ENCODE measurements at regions not wholly inside any gene's neighbourhood (a gene's known extent, or its start where the extent isn't known, plus 50 kb on each side); places are given as distances from the start of the nearest gene placed in this dataset.

DNA sequence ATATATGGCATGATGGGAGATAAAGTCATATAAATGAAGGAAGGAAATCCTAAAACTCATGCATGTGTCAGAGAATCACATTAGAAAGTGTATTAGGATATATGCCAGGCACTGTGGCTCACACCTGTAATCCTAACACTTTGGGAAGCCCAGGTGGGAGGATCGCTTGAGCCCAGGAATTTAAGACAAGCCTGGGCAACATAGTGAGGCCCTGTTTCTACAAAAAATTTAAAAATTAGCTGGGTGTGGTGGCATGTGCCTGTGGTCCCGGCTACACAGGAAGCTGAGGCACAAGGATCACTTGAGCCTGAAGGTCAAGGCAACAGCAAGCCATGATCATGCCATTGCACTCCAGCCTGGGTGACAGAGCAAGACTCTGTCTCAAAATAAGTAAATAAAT, 130.3 kb upstream of the ARID2 start:
- no peaks in the 10 kb centered on the region for H3K4me1 Mint-ChIP-seq
- no peaks in the 10 kb centered on the region for H3K27me3 Mint-ChIP-seq (ENCODE audit: low read depth)
- H3K27ac Mint-ChIP-seq = no peak overlapping the region
- H3K36me3 Mint-ChIP-seq (ENCODE audit: low read depth) = no peaks in the 10 kb centered on the region
- TF ChIP-seq, protein P1, sequence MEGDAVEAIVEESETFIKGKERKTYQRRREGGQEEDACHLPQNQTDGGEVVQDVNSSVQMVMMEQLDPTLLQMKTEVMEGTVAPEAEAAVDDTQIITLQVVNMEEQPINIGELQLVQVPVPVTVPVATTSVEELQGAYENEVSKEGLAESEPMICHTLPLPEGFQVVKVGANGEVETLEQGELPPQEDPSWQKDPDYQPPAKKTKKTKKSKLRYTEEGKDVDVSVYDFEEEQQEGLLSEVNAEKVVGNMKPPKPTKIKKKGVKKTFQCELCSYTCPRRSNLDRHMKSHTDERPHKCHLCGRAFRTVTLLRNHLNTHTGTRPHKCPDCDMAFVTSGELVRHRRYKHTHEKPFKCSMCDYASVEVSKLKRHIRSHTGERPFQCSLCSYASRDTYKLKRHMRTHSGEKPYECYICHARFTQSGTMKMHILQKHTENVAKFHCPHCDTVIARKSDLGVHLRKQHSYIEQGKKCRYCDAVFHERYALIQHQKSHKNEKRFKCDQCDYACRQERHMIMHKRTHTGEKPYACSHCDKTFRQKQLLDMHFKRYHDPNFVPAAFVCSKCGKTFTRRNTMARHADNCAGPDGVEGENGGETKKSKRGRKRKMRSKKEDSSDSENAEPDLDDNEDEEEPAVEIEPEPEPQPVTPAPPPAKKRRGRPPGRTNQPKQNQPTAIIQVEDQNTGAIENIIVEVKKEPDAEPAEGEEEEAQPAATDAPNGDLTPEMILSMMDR (IDR thresholded peaks at IDR 0.05; ENCODE audit: unreplicated experiment in 3 of 3) = no peak
- peaks cover 4% of the 10 kb centered on the region for H3K9me3 Mint-ChIP-seq
- no peak overlapping the region for H3K4me3 Mint-ChIP-seq

DNA sequence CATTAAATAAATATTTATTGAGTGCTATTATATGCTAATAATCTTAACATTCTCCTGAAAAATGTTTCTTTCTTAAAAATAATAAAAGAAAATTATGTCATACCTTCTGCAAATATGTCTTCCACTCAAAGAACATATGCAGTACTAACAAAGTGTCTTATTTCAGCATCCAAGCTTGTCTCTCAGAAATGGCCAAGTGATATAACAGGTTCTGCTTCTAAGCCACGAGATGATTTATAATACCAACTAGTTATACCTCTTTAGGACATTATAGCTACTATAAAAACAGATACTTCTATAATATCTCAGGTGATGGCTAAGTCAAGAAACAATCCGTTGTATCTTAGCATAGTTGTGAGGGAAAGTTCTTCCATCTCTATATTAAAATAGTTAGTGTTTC, 128.1 kb upstream of the ARID2 start:
- Mint-ChIP-seq H3K36me3 (ENCODE audit: low read depth) (peaks cover 5% of the 10 kb centered on the region), H3K4me1 (no peaks in the 10 kb centered on the region), H3K9me3 (peaks cover 13% of the 10 kb centered on the region), H3K27ac (no peak overlapping the region), H3K4me3 (no peak overlapping the region), H3K27me3 (ENCODE audit: low read depth) (no peaks in the 10 kb centered on the region)
- TF ChIP-seq, protein P1 (IDR thresholded peaks at IDR 0.05; ENCODE audit: unreplicated experiment in 3 of 3) = no peak

DNA sequence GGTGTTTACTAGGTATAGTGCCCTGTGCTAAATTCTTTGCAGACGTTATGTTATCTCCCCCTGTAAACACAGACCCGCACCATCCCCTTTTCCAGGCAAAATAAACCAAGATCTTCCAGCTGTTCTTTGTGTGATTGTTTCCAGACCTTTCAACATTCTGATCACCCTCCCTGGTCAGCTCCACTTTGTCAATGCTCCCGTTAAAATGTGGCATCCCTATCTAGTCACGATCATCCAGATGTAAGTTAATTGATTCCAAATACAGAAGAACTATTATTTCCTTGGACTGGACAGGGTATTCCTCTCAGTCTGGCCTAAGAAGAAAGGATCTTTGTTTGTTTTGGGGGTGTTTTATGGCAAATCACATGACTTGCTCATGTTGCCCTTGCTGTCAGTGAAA, 127.6 kb upstream of the ARID2 start:
- H3K4me3 Mint-ChIP-seq = no peak overlapping the region
- no peaks in the 10 kb centered on the region for H3K4me1 Mint-ChIP-seq
- H3K36me3 Mint-ChIP-seq (ENCODE audit: low read depth) = peaks cover 5% of the 10 kb centered on the region
- no peaks in the 10 kb centered on the region for H3K27me3 Mint-ChIP-seq (ENCODE audit: low read depth)
- peaks cover 14% of the 10 kb centered on the region for H3K9me3 Mint-ChIP-seq
- no peak overlapping the region for H3K27ac Mint-ChIP-seq
- TF ChIP-seq, protein P1 (IDR thresholded peaks at IDR 0.05; ENCODE audit: unreplicated experiment in 3 of 3) = no peak

DNA sequence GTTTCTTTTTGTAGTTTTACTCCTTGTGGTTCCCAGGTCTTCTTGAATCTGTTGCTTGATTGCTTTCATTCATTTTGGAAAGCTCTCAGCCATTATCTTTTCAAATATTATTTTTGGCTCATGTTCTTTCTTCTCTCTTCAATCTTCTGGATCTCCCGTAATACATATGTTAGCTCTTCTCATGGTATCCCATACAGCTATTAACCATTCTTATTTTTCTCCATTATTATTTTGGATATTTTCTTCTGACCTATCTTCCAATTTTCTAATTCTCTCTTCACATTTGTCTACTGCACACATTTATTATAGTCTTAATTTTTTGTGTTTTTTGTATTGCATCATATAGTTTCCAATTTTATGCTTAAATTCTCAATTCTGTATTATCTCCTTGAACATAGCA, 123.9 kb upstream of the ARID2 start:
- no peaks in the 10 kb centered on the region for H3K27me3 Mint-ChIP-seq (ENCODE audit: low read depth)

DNA sequence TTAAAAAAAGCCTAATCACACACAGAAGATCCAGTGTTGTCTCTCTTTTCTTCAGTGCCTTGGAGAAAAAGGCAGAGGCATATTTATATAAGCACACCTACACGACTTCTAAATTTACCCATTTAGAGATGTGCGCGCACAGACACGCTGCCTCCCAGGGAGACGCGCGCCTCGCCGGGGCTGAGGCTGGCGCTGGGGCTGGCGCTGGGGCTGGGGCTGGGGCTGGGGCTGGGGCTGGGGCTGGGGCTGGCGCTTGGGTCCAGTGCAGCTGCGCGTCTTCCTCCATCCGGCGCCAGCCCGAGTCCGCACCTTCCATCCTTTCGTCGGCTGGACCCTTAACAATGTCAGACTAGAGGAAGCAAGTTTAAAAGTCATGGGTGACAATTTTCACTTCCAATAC, 118.4 kb upstream of the ARID2 start:
- H3K4me3 Mint-ChIP-seq = no peak overlapping the region
- H3K27me3 Mint-ChIP-seq (ENCODE audit: low read depth) = no peaks in the 10 kb centered on the region
- H3K36me3 Mint-ChIP-seq (ENCODE audit: low read depth) = no peaks in the 10 kb centered on the region
- TF ChIP-seq, protein P1 (IDR thresholded peaks at IDR 0.05; ENCODE audit: unreplicated experiment in 3 of 3) = no peak
- H3K4me1 Mint-ChIP-seq = peaks cover 10% of the 10 kb centered on the region
- no peak overlapping the region for H3K27ac Mint-ChIP-seq
- peaks cover 4% of the 10 kb centered on the region for H3K9me3 Mint-ChIP-seq

More for the DNA sequence above, 123.9 kb upstream of the ARID2 start:
- Mint-ChIP-seq H3K4me3 (no peak overlapping the region), H3K4me1 (no peaks in the 10 kb centered on the region), H3K9me3 (peaks cover 15% of the 10 kb centered on the region), H3K36me3 (ENCODE audit: low read depth) (peaks cover 5% of the 10 kb centered on the region), H3K27ac (no peak overlapping the region)
- TF ChIP-seq, protein P1 (IDR thresholded peaks at IDR 0.05; ENCODE audit: unreplicated experiment in 3 of 3) = no peak

DNA sequence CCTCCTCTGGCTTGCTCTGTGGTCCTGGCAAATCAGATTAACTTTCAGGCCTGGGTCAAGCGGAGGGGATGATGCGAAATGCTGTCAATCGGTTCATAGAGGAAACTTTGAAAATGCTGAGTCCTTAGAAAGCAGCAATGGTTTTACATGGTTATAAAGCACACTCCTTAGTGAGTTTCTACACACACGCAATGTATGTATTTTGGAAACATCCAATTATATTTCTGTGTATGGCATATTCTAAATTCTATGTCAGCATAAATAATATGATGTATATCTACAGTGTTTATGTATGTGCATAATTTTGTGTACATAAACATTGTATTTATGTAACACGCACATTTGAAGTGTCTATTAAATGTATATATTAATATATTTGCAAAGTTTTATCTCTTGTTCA, 118.0 kb upstream of the ARID2 start:
- no peaks in the 10 kb centered on the region for H3K27me3 Mint-ChIP-seq (ENCODE audit: low read depth)
- no peak overlapping the region for H3K4me3 Mint-ChIP-seq
- peaks cover 2% of the 10 kb centered on the region for H3K9me3 Mint-ChIP-seq
- TF ChIP-seq, protein P1 (IDR thresholded peaks at IDR 0.05; ENCODE audit: unreplicated experiment in 3 of 3) = no peak
- peaks cover 13% of the 10 kb centered on the region for H3K4me1 Mint-ChIP-seq
- H3K36me3 Mint-ChIP-seq (ENCODE audit: low read depth) = no peaks in the 10 kb centered on the region
- H3K27ac Mint-ChIP-seq = no peak overlapping the region

All from nephron (organoid).